HG03342 (cell line): ENCODE measurements at regions not wholly inside any gene's neighbourhood (a gene's known extent, or its start where the extent isn't known, plus 50 kb on each side); places are given as distances from the start of the nearest gene placed in this dataset.
"Not testable (repeated sequence)": the region's sequence is repeated elsewhere in the genome, so short reads cannot be mapped to it uniquely, and the experiment has no call there.

Experiments used
- ATAC-seq: cut with Tn5 transposase; IDR thresholded peaks from one replicate; pipeline ENCODE4 v1.9.1; 2021; ENCODE audit warnings: mild to moderate bottlenecking, moderate library complexity; ENCODE audit not compliant: unreplicated experiment

DNA sequence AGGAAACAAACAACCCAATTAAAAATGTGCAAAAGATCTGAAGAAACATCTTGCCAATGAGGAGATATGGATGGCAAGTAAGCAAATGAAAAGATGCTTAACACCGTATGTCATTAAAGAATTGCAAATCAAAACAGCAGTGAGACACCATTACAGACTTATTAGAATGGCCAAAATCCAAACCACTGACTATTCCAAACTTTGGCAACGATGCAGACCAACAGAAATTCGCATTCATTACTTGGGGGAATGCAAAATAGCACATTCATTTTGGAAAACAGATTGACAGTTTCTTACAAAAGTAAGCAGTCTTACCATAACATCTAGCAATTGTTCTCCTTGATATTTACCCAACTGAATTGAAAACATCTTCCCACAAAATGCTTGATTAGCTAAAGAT, 1118.7 kb downstream of the SUCLG1 start:
- ATAC-seq, result no peak

DNA sequence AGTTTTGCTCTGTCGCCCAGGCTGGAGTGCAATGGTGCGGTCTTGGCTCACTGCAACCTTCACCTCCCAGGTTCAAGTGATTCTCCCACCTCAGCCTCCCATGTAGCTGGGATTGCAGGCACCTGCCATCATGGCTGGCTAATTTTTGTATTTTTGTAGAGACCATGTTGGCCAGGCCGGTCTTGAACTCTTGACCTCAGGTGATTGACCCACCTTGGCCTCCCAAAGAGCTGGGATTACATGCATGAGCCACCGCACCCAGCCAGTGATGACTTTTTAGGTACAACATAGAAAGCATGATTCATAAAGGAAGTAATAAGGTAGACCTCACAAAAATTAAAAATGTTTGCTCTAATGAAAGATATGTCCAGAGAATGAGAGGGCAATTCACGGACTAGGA, 1119.1 kb downstream of the SUCLG1 start:
- ATAC-seq, result not testable (repeated sequence)

DNA sequence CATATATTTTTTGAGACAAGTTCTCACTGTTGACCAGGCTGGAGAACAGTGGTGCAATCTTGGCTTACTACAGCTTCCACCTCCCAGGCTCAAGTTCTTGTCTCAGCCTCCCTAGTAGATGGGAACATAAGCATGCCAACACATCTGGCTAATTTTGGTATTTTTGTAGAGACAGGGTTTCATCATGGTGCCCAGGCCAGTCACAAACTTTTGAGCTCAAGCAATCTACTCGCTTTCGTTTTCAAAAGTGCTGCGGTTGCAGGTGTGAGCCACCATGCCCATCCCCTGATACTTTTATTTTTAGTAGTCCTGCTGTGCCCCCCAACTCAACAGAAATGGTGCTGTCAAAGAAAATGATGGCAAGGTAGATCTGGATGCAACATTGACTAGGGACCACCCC, 1127.3 kb downstream of the SUCLG1 start:
- no peak for ATAC-seq

DNA sequence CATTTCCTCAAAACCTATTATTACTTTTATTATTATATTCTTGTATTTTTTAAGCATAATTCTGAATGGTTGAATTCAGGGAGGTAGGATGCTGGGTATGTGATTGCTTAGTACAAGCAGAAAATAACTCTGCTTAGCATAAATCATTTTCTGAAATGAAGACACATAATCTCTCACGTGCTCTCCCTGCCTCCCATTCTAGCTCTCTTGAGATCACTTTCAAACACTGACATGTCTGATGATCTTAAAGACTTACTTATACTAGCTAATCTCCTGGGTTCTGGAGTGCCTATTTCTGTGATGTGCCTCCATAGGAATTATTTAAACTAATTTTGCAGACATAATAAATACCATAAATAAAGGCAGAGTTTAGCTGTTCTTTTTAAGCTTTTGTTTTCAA, 1136.0 kb downstream of the SUCLG1 start:
- ATAC-seq, result no peak

DNA sequence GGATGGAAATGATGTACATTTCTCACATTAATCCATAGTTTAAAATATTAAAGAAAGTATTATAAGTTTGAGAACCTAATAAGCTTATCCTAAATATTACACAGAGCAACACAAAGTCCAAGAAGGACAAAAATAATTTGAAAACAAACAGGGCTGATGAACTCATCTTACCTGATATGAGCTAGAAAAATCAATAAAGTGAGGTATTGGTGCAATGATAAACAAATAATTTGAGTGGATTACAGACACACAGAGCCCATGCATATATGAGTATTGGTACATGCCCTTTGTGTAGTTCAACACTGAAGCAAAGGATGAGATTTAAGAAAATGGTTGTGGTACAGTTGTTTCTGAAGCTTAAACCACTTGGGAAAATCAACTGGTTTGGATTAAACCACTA, 1139.0 kb downstream of the SUCLG1 start:
- no peak for ATAC-seq

DNA sequence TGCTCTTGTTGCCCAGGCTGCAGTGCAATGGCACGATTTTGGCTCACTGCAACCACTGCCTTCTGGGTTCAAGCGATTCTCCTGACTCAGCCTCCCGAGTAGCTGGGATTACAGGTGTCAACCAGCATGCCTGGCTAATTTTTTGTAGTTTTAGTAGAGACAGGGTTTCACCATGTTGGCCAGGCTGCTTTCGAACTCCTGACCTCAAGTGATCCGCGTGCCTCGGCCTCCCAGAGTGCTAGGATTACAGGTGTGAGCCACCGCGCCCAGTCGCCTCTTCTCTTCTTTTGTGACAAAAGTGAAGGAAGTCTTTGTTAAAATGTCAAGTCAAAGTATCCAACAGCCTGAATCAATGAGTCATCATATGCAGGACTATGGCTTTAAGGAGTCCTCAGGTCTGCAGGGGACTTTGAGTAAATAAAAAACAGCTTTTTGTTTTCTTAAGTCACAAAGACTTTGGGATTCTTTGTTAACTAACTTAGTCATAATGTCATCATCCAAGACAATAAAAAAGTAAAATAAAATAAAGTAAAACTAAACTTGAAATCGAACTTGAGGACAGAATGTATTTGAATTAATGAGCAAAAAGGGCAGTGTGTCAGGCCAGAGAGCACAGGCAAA, 1153.2 kb downstream of the SUCLG1 start:
- ATAC-seq, result no peak

DNA sequence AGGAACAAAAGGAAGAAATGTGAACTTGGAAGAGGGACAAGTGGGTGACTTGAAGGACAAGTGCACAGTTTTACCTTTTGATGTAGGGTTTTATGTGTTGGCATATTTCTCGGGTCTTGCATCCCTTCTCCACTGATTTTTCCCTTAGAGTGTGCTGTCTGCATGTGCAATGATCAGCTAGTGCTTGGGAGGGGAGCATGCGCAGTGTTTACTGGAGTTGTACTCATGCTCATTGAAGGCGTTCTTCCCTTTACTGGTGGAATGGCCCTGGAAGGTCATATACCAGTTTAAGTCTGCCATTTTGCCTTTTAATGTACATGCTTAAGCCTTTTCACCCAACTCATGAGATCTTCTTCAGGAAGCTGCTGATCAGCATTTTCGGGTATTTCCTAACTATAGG, 1168.0 kb downstream of the SUCLG1 start:
- ATAC-seq, result no peak

DNA sequence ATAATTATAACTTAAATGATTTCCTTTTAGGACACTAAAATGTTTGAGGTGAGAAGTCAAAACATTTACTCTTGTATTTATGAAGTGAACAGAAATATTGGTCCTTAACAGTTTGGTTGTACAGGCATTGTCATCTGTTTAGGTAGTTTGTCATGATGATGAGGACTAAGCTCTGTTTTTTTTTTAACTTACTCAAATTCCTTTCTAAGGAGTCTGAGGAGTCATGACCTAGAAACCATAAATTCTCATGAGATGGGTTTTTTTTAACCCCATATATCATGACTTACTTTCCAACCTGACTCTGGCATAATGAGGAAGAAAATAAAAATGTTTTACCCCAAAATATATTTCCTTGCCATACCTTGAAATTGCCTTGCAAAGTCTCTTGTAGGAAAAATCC, 1176.2 kb downstream of the SUCLG1 start:
- ATAC-seq, result no peak

DNA sequence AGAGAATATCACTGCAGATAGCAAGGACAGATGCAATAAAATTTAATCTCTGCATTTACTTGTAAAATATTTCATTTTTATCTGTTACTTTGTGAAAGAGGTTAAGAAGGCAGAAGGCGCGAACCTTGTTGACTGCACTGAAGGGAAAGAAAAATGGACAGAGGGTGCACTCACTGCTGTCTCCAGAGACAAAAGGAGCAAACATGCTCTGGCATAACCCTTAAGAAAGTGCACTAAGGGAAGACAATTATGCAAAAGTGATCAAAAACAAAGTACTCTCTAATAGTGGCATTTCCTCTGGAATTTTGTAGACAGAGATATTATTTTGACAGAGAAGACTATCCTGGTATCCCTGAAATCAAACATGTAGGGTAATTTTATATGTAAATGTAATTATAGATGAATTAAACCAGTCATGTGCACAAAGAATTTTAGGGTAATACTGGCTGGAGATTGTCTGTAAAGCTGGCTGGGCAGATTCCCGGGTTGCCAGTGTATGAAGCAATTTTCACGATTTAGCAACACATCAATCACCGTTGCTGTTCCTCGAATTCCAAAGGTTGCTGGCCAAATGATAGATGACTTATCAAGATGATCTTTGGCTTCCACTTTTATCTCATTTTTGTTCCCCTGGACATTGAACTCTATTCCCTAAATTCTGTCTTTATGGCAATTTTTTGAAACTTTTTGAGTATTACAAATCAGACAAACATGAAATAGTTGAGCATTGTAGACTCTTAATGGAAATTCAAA, 1176.9 kb downstream of the SUCLG1 start:
- no peak for ATAC-seq

DNA sequence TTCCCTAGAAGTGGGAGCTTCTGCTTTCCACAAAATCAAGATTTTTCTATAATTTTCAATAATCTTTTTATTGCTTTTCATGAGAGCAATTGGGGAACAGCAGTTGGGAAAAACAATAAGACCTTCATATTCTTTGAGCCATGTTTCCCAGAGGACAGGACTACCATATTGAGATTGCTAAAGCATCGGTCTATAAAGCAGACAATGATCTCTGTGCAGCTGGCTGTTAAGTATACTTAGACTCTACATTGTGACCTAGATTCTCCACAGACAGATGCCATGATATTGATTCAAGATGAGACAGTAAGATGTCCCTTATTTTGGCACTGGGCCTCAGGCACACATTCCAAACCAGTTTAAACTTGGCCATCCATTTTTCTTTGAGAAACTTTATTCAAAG, 1178.7 kb downstream of the SUCLG1 start:
- ATAC-seq, result no peak

DNA sequence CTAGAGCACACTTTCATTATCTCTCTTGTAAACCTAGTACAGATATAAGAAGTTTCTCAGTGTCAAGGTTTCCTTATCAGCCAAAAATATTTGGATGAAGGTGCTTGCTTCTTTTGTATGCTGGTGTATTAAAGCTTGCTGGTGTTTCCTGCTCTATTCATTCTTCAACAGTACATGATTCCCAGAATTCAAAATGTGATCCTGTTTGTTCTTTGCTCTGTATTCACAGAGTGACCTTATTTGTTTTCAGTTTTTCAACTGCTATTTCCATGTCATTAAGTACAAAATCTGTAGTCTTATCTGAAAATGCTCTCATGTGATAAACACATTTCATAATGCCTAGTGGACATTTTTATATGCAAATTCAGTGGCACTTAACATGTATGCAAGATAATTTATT, 1185.8 kb downstream of the SUCLG1 start:
- ATAC-seq, result no peak

DNA sequence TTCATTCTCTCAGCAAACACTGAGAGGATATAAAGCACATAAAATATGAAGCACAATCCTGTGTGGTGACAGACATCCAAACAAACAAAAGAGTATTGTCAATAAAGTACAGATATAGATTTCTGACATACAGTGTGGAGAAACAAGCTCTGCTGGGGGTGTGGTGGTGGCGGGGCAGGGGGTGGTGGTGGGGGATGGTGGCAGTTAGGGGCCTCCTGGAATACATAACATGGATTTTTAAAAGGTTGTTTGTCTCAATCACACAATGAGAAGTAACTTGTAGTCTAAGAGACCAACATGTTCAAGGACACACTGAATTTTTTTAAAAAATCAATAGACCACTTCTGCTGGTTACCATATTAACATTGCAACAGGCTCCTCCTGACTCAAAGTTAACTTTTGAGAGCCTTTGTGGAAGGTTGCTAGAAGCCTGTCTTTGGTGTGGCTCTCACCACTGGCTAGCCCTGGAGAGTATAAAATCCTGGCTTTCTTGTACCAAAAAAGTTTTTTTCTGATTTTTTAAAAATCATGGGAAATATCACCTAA, 1197.4 kb downstream of the SUCLG1 start:
- ATAC-seq, result no peak

DNA sequence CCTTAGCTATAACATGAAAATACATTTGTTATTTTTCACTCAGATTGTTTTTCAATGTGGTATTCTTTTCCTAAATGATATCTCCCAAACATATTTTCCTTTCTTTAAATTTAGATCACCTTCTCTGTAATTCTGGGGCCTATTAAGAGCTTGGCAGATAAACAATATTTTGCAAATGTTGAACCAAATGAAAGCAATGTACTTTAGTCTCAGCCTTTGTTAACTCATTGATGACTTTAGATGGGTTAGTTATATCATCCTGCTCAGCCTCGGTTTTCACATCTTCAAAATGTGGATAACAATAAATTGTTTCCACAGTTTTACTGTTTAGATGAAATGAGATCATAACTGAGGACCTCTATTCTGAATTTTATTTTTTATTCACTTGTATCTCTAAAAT, 1205.2 kb downstream of the SUCLG1 start:
- no peak for ATAC-seq

DNA sequence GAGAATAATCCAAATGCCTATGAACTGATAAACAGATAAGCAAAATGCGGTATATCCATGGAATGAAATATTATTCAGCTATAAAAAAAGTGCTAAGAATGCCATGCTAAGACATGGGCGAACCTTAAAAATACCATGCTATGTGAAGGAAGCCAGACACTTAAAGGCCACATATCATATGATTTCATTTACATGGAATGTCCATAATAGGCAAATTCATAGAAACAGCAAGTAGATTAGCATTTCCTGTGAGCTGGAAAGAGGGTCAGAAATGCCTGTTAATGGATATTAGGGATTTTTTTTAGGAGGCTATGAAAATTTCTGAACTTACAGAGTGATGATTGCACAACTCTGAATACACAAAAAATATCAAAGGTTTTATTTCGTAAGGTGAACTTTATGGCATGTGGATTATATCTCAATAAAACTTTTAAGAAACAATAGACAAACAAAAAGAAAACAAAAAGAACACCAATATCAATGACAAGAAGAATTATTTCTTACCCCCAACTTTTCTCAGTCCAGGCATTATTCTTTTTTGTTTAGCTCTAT, 1207.7 kb downstream of the SUCLG1 start:
- no peak for ATAC-seq

DNA sequence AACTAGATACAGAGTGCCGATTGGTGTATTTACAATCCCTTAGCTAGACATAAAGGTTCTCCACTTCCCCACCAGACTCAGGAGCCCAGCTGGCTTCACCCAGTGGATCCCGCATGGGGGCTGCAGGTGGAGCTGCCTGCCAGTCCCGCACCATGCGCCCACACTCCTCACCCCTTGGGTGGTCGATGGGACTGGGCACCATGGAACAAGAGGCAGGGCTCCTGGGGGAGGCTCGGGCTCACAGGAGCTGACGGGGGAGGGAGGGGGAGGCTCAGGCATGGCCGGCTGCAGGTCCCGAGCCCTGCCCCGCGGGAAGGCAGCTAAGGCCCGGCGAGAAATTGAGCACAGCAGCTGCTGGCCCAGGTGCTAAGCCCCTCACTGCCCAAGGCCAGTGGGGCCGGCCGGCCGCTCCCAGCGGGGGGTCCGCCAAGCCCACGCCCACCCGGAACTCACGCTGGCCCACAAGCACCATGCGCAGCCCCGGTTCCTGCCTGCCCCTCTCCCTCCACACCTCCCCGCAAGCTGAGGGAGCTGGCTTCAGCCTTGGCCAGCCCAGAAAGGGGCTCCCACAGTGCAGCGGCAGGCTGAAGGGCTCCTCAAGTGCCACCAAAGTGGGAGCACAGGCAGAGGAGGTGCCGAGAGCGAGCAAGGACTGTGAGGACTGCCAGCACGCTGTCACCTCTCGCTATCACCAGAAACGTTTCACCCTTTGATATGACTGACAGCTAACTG, 1213.1 kb downstream of the SUCLG1 start:
- ATAC-seq, result not testable (repeated sequence)

DNA sequence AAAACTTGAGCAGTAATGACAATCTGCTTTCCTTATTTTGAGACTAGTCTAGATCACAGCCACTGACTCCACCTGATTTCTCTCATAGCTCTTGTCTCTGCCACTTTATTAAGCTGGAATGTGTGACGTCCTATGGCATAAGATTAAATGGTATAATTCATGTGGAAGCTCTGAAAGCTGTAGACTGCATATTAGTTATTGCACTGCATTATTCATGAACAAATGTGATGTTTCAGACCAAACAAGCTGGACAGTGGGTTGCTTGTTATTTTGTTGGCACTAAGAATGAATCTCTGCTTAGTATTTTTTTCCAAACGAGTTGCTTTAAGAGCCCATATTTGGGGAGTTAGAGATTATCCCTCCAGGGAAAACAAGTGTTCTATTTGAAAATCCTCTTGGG, 1218.5 kb downstream of the SUCLG1 start:
- ATAC-seq, result no peak

DNA sequence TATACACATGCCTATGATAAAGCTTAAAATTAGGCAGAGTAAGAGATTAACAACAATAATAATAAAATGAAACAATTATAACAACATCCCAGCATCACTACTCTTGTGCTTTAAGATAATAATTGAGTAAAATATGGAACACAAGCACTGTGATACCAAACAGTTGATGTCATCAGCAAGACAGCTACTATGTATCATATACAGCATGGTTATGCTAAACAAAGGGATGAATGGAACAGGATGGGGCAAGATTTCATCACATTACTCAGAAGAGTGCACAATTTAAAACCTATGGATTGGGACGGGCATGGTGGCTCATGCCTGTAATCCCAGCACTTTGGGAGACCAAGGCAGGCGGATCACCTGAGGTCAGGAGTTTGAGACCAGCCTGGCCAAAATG, 1221.0 kb downstream of the SUCLG1 start:
- no peak for ATAC-seq

DNA sequence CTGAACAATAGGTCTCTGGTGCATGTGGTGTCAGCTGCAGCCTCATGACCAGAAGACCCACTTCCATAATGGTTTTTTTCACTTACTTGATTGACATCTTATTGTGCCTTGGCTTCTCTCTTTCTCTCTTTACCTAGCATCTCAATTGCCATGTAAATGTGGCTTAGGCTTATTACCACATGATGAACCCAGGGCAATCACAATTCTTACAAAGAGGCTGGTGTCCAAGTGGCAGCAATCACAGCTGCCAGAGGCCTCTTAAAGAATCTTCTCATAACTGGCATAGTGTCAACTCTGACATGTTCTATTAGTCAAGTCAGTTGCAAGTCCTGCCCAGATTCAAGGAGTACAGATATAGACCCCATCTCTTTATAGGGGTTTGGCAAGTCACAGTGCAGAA, 1224.8 kb downstream of the SUCLG1 start:
- ATAC-seq, result no peak

DNA sequence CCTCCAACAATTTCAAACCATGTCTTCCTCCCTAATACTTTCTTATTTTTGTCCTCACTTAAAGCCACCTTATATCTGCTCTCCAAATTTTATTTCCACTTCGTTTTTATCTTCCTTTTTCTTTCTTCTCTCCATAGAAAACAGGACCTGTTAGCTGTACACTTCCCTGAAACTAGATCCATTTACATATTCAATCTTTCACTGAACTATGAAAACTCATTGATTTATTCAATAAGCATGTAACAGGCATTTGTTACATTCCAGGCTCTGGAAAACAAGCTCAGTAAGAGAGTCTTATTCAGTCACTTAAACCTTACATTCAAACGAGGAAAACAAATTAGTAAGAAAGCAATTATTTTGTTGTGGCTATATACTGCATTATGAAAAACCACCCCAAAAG, 1225.3 kb downstream of the SUCLG1 start:
- ATAC-seq, result no peak

DNA sequence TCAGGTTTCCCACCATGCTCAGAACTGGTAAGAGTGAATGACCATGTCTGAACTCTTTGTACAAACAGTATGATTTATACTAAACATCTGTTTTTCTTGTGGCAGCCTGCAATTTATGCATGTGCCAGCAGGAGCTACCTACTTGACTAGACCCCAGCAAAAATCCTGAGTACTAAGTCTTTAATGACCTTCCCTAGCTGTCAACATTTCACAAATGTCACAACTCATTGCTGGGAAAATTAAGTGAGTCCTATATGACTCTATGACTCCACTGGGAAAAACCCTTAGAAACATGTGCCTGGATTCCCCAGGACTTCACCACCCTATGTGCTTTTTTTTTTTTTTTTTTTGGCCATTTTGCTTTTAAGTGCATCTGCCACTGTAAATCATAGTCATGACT, 1225.8 kb downstream of the SUCLG1 start:
- ATAC-seq, result no peak

DNA sequence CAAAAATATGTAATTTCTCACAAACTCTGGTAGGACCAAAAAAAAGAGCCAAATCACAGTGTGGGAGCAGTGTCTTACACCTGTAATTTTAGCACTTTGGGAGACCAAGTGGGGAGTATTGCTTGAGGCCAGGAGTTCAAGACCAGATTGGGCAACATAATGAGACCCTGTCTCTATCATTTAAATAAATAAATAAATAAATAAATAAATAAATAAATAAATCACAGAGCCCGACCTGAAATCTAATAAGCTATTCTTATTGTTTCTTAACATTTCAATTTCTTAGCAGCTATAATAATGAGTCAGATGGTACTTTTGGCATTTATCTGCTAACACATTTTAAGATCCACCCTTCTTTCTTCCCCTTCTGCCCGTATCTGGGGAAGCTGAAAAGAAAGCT, 1229.6 kb downstream of the SUCLG1 start:
- ATAC-seq, result no peak
